ENCODE measurements at regions not wholly inside any gene's neighbourhood (a gene's known extent, or its start where the extent isn't known, plus 50 kb on each side); places are given as distances from the start of the nearest gene placed in this dataset.

- no peak for TF ChIP-seq POLR2A (IDR thresholded peaks at IDR 0.05; ENCODE audit: extremely low read depth, insufficient read length)
- no peak for TF ChIP-seq MYC (IDR thresholded peaks at IDR 0.05; ENCODE audit: low read depth, low read length)
- TF ChIP-seq CTCF (IDR thresholded peaks at IDR 0.05; ENCODE audit: low read depth, low read length), result no peak
Measured at GRCh38 chr15:79549196-79549595, 117.1 kb downstream of the MINAR1 start.
